ENCODE measurements at regions not wholly inside any gene's neighbourhood (a gene's known extent, or its start where the extent isn't known, plus 50 kb on each side); places are given as distances from the start of the nearest gene placed in this dataset.

DNA sequence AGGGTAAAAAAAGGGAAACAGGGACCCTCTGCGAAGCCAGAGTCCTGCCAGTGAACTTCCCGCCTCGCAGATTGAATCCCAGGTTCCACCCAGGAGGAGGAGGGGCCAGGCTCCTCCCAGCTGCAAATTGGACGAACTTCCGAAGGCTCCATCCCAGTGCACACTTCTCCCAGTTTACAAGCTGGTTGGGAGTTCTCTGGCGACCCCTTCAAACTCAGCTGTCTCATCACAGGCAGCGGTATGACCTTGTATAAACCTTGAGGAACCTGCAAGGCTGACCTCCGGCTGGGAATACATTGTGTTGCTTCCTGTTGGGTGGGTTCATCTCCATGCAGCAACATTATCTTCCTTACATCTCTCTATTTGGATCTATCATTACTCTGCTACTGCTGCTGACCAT, 962.7 kb downstream of the GRIK2 start:
- TF ChIP-seq, protein P1, sequence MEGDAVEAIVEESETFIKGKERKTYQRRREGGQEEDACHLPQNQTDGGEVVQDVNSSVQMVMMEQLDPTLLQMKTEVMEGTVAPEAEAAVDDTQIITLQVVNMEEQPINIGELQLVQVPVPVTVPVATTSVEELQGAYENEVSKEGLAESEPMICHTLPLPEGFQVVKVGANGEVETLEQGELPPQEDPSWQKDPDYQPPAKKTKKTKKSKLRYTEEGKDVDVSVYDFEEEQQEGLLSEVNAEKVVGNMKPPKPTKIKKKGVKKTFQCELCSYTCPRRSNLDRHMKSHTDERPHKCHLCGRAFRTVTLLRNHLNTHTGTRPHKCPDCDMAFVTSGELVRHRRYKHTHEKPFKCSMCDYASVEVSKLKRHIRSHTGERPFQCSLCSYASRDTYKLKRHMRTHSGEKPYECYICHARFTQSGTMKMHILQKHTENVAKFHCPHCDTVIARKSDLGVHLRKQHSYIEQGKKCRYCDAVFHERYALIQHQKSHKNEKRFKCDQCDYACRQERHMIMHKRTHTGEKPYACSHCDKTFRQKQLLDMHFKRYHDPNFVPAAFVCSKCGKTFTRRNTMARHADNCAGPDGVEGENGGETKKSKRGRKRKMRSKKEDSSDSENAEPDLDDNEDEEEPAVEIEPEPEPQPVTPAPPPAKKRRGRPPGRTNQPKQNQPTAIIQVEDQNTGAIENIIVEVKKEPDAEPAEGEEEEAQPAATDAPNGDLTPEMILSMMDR (IDR thresholded peaks at IDR 0.05): no peak
- TF ChIP-seq POLR2A (IDR thresholded peaks at IDR 0.05): no peak
- no peak for TF ChIP-seq EP300 (IDR thresholded peaks at IDR 0.05; ENCODE audit: low read depth)
- TF ChIP-seq POLR2AphosphoS5 (IDR thresholded peaks at IDR 0.05): no peak
